Kidney glomerular epithelial cell (primary cell): ENCODE measurements at regions not wholly inside any gene's neighbourhood (a gene's known extent, or its start where the extent isn't known, plus 50 kb on each side); places are given as distances from the start of the nearest gene placed in this dataset.
"Not testable (repeated sequence)": the region's sequence is repeated elsewhere in the genome, so short reads cannot be mapped to it uniquely, and the experiment has no call there.

ENCODE experiments used
- DNase-seq: peaks from one replicate; lab custom pipeline; 2025; lab: John Stamatoyannopoulos, UW

DNA sequence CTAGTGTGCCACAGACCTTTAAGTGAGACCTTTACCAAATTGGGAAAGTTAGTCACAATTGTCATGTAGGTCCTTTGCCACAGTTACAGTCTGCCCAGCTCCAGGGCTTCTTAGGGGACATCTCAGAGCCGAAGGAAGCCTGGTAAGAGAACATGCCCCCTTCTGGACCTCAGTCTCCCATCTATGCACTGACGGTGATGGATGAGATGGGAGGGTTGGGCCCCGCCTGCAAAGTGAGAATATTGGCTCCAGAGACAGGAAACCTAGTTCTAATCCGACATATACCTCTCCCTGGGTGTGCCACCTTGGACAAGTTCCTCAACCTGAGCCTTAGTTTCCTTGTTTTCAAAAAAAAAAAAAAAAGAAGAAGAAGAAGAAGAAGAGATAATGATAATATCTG lies 85.1 kb upstream of the NAV2 start:
- DNase-seq, result no peak

DNA sequence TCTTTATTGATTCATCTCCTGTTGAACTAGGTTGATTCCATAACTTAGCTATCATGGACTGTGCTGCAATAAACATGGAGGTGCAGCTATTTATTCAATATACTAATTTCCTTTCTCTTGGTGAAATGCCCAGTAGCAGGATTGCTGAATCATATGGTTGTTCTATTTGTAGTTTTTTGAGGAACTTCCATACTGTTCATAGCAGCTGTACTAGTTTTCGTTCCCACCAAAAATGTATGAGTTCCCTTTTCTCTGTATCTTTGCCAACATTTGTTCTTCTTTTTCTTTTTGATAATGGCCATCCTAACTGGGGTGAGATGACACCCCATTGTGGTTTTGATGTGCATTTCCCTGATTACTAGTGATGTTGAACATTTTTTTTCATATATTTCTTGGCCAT lies 87.2 kb upstream of the NAV2 start:
- DNase-seq, result no peak

DNA sequence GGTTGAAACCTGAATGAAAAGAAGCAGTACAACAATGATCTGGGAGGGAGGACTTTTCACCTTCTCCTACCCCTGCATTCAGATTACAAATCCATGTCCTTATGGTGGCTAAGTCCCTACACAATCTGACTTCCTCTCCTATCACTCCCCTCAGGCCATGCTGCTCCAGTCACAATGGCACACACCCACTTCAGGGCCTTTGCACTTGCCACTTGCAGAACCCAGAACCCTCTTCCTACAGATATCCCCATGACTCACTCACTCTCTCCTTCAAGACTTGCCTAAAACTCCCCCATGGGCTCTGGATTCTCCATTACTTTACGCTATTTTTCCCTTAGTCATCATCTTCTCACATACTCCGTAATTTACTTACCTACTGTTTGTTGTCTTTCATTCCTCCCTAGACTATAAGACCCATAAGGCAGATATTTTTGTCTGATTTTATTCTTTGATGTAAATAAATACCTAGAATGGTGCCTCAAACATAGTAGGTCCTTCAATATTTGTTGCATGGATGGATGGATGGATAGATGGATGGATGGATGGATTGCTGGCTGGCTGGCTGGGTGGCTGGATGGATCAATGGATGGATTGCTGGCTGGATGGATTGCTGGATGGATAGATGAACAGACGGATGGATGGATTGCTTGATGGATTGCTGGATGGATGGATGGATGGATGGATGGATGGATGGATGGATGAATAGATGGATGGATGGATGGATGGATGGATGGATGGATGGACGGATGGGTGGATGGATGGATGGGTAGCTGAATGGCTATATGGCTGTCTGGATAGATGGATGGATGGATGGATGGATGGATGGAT lies 94.7 kb upstream of the NAV2 start:
- no peak for DNase-seq

DNA sequence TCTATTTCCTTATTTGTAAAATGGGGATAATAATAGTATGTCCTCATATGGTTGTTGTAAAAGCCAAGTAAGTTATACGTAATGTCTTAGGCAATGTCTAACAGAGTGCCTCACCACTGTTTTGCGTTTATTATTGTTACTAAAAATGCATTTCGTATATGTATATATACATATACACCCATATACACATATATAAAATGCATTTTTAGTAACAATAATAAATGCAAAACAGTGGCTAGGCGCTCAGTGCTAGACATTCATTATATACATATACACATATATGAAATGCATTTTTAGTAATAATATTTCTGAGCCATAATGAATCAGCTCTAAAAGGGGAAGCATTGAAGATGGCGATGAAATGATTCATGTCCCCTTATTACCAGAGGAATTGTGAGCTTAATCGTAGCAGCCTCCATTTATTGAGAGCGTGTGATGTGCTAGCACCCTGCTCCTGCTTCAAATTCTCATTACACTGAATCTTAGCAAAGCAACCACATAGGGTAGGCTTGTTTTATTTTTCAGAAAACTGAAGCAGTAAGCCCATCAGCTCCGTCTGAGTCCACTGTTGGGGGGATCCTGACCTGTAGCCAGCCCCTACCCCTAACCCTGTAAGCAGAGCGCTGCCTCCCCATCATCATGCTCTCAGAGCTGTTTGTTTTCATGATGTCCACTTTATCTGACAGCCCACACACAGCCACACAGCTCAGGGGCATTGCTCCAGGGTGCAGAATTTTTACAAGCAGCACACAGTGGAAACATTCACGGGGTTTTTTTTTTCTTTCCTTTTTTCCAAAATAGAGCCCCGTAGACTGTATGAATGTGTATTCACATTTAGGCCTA lies 97.1 kb upstream of the NAV2 start:
- DNase-seq, result no peak

DNA sequence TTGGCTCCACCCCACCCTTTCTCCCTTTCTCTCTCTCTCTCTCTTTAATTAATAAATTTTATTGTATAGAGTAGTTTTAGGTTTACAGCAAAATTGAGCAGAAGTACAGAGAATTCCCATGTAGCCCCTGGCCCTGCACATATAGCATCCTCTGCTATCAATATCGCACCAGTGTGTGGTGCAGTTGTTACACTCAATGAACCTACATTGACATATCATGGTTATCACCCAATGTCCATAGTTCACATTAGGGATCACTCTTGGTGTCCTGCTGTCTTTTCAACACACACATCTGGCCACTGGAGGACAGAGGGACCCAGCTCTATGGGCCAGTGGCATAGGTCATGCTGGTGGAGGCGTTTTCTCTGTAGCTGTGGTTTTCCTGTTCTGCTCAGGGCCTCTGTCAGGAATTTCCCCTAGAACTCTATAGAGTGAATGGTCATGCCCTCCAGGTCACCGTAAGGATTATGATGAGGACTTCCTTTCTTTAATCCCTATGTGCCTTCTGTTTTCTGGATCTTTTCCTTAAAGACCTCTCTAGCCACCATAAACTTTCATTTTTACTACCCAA lies 98.2 kb upstream of the NAV2 start:
- DNase-seq, result no peak

DNA sequence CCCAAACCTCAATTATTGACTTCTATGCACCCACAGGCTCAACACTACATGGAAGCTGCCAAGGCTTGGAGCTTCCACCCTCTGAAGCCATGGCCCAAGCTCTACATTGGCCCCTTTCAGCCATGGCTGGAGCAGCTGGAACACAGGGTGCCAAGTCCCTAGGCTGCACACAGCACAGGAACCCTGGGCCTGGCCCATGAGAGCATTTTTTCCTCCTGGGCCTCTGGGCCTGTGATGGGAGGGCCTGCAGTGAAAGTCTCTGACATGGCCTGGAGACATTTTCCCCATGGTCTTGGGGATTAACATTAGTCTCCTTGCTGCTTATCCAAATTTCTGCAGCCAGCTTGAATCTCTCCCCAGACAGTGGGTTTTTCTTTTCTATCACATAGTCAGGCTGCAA lies 100.6 kb upstream of the NAV2 start:
- not testable (repeated sequence) for DNase-seq

DNA sequence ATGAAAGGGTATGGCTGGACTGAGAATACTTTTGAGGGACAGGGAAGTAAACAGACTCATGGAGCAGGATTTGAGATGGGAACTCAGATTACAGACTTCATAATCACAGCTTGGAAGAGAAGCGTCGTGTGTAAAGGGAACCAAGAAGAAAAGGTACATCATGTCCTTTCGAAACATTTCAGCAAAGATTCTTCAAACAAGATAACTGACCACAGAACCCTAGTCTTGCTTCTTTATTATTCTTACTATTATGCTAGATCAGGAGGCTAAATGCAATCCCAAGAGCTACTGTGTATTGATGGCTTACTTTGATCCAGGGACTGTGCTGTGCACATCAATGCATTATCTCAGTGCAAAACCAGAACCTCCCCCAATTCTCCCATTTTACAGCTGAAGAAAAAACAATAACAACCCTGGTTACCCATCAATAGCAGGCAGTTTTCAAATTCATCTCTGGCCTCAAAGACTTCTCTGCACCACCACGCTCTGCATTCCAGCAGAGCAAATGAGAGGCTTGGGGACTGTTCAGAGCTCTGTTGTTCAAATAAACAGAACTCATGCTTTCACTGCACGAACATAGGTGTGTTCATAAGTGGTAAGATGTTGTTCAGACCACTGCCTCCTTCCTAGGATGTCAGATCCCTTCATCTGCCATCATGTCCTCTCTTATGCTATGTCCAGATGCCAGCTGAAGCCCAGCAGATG lies 104.8 kb upstream of the NAV2 start:
- DNase-seq, result no peak

DNA sequence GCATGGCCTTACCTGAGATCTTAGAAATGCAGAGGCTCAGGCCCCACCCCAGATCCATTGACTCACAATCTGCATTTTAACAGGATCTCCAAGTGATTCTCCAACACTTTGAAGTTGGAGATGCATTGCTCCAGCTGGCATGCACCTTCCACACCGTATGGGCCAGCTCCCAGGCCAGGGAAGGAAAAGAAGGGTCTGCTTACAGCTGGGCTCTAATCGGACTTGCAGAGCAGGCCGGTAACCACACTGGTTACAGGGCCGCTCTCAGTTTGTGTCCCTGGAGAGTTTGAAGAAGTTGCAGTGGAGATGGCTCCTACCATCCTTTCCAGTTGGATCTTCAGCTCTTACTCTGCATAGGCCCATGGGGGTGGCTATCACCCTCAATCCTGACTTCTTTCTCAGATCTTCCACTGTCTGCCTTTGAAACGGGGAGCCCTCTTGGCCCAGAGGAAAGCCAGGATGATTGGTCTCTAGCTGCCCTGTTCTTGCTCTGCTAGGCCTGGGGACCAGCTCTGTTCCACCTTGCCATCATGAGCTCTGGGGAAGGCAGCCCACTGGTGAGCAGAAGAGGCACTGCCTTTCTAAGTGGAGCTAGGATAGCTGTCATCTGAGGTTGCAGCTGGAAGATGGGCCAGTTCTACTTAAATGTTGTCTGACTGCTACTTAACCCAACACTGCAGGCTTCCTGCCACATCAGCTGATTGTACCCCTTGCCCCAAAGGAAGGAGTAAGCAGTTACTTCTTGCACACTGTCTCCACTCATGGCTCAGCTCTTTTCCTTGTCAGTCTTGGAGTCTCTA lies 105.6 kb upstream of the NAV2 start:
- no peak for DNase-seq

DNA sequence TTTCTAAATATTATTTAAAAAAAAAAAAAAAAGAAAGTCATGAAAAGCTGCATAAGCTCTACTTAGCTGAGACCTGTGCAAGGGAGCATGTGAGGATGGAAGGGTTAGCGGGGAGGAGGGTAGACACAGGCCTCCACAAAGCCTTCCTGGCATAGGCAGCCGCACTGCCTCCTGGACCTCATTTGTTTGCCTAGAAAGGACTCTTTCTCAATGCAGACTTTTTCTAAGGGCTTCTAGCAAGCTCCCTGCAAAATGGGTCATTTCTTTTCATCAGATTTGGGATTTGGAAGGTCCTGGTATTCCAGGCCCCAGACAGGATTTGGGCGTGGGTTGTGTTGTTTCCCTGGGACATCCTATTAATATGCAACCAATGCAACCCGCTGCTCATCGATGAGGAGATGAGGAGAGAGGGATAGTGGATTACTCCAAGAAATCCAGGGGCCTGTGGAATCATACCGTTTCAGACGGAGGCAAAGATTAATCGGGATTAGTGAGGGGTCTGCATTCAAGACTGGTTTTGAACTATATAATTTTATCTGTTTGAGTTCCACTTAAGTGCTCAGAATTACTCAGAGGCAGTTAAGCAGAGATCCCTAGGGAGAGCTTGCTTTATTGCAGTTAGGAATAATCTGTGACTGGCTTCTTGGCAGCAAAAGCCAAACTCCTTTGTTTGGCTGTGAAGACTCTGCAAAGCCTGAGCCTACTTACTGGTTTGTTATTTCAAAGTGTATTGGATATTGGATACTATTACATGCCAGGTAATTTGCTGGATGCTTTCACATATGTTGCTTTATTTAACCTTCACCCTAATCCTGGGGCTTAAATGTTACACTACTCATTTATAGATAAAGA lies 106.9 kb upstream of the NAV2 start:
- peak; percentile 25 for DNase-seq

DNA sequence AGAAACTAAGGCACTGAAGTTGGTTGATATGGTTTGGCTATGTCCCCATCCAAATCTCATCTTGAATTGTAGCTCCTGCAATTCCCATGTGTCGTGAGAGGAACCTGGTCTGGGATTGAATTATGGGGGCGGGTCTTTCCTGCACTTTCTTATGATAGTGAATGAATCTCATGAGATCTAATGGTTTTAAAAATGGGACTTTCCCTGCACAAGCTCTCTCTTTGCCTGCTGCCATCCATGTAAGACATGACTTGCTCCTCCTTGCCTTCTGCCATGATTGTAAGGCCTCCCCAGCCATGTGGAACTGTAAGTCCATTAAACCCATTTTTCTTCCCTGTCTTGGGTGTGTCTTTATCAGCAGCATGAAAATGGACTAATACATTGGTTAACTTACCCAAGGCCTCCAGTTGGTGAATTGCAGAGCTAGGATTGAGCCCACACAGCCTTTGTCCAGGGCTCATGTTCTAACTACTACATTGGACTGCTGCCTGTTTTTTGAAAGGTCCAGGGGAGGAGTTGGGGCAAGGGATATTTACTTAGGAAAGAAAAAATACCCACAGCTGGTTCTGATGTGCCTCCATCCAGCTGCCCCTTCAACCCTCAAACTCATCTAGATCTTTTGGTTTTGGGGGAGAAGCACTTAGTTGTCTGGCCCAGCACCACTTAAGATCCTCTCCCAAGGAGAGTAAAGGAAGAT lies 107.8 kb upstream of the NAV2 start:
- no peak for DNase-seq

DNA sequence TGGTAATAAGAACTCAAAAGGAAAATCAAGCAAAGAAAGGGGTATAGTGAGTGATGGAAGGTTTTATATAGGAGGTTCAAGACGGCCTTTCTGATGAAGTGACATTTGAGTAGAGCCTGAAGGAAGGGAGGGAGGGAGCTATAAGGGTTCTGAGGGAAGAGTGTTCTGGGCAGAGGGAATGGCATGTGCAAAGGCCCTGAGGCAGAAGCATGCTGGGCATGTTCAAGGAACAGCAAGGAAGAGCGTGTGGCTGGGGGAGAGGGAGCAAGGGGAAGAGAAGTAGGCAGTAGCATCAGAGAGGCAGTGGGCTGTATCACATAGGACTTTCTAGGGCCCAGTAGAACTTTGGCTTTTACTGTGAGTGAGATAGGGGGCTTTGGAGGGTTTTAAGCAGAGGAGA lies 108.9 kb upstream of the NAV2 start:
- DNase-seq, result no peak

DNA sequence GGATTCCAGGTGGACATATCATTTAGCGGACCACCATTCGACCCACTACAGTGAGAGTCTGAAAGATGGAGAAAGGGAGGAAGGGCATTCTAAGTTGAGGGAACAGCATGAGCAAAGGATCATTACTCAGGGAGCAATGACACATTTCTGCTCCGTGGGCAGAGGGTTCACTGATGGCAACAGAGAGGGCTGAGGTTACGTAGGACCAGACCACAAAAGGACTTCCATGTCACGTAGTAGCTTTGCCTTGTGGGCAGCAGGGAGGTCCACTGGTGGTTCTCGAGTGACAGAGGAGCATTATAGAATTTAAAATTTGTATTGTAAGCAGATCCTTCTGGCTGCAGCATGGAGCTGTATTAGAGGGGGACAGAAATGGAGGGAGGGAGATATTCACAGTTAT lies 109.7 kb upstream of the NAV2 start:
- no peak for DNase-seq

DNA sequence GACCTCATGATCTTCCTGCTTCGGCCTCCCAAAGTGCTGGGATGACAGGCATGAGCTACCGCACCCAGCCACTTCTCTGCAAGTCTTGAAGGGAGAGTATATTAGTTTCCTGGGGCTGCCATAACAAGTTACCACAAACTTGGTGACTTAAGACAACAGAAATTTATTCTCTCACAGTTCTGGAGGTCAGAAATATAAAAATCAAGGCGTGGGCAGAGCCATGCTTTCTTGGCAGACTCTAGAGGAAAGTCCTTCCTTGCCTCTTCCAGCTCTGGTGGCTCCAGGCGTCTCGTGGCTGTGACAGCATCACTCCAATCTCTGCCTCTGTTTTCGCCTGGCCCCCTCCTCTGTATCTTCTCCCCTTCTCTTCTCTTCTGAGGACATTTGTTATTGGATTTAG lies 110.2 kb upstream of the NAV2 start:
- DNase-seq, result no peak

DNA sequence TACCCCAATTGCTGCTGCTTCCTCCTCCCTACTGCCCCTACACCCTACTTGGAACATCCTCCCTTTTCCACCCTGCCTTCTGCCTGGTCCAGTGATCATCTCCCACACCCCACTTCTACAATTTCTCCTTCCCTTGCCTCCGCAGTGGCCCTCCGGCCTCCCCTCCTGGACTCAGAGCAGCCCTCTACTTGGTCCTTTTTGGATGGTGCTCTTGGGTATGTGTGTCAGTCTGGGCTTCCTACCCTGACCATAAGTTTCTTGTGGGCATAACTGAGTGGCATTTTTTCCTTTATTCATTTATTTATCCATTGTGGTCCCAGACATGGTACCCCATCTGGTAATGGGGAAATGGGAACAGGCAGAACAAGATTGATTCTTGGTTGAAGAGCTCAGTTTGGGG lies 111.4 kb upstream of the NAV2 start:
- DNase-seq, result no peak

DNA sequence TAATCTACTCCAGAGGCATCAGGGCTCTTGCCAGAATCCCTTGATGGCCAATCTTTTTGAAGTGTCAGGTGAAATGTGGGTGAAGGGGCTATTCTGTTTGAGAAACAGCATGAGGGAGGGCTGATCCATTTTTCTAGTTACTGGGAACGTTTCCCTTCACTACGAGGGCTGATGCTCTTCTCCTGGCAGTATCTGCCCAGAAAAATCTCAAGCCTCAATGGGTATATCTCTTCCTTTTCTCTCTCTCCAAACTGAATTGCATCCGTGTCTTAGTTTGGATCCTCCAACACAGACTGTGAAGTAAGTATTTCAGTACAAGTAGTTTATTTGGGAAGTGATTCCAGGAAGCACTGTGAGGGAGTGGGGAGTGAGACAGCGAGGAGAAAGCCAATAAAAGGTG lies 113.0 kb upstream of the NAV2 start:
- DNase-seq, result no peak

DNA sequence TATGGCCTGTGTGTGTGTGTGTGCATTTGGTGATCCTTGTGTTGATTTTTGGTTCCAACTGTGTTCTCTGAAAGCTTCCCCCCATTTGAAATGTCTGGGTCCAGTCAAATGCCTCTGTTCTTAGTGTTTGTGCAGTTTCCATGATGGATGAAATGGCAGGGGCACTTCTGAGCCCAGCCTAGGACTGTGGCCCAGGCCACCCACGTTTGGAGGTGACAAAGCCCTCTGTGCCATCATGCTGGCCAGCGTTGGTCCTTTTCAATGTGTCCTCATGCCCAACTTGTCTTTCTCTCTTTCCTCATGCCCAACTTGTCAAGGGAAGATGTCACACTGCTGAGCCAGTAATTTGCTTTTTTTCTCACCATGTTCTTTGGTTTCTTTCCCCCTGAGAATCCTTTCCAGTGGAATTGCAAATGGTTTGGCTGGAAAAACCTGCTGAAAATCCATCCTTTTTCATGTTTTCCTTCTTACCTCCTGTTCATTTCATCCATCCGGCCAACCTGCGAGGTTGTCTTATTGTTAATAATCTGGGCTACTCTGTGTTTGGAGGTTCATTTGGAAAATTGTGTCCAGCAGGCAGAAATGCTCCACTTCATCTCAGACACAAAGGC lies 113.7 kb upstream of the NAV2 start:
- DNase-seq, result no peak

DNA sequence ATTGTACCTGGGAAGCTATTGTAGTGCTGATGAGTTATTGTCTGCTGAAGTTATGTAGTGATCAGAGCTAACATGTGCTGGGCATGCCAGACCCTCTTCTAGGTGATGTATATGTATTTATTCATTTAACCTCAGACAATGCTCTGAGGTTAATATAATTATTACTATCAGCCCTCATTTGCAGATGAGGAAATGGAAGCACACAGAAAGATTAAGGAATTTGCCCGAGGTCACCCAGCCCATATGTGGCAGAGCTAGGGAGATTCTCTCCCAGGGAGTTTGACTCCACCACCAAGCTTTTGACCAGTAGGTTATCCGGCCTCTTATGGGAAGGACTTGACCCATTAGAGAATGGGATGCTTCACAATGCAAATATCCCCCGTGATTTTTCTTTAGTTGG lies 114.2 kb upstream of the NAV2 start:
- DNase-seq, result no peak

DNA sequence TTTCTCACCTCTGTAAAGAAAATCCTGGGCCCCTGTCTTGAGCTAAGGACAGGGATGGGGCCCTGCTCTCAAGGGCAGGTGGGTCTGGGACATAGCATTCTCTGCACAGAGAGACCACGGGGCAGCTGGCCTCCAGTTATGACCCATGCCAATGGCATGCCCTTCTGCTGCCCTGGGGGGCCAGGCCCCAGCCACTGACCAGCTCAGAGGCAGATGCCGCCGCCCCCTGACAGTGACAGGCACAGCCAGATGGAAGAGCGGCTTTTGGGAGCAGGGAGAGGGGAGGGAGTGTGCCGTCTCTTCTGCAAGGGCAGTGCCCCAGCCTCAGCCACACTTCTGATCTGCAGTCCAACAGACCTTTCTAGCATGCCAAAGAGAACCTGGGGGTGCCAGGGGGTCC lies 114.8 kb upstream of the NAV2 start:
- no peak for DNase-seq

DNA sequence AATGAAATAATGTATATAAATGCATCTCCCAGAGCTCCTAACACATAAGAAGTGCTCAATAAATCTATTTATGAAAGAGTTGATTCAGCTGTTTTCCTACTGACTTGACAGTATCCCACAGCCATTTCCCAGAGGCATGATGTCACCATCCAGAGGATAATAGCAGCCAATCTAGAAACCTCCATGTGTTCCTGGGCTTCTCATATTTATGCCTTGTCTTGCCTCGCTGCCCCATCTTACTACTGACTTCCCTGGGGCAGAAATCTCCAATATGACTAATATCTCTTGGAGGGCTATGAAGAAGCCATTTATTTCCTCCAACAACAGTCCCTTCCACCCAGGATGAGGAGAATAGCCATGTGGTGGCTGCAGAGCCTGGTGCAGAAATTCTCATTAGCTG lies 115.4 kb upstream of the NAV2 start:
- peak; percentile 74 for DNase-seq
